Loucy (cell line): ENCODE measurements at regions not wholly inside any gene's neighbourhood (a gene's known extent, or its start where the extent isn't known, plus 50 kb on each side); places are given as distances from the start of the nearest gene placed in this dataset.

ENCODE experiments used
- H2AFZ ChIP-seq: fragments of 200-600 bp; sonication (generic); 2 replicates; pipeline ENCODE4 v1.6.0; 2016; ENCODE audit warnings: antibody characterized with exemption, mild to moderate bottlenecking, low read length, moderate library complexity
- H3F3A ChIP-seq: fragments of 200-600 bp; 2 replicates; pipeline ENCODE4 v1.6.0; 2016; ENCODE audit warnings: antibody characterized with exemption, low read depth, mild to moderate bottlenecking
- H3K27me3 ChIP-seq: fragments of 200-600 bp; sonication (generic); 2 replicates; pipeline ENCODE4 v1.6.1; 2014; ENCODE audit warnings: low read length, mild to moderate bottlenecking; ENCODE audit not compliant: insufficient read depth, poor library complexity, severe bottlenecking
- H3K36me3 ChIP-seq: fragments of 200-600 bp; sonication (generic); 2 replicates; pipeline ENCODE4 v1.6.1; 2016; ENCODE audit warnings: low read length; ENCODE audit not compliant: insufficient read depth
- H3K4me1 ChIP-seq: fragments of 200-600 bp; sonication (generic); 2 replicates; pipeline ENCODE4 v1.5.1; 2014; ENCODE audit warnings: low read length, mild to moderate bottlenecking; ENCODE audit not compliant: insufficient read depth, poor library complexity, severe bottlenecking
- H3K4me2 ChIP-seq: fragments of 200-600 bp; sonication (generic); 2 replicates; pipeline ENCODE4 v1.6.0; 2014; ENCODE audit warnings: antibody characterized with exemption, low read length, low read depth, mild to moderate bottlenecking; ENCODE audit not compliant: poor library complexity, severe bottlenecking
- H3K4me3 ChIP-seq: fragments of 200-600 bp; sonication (generic); 2 replicates; pipeline ENCODE4 v1.5.1; 2014; ENCODE audit warnings: low read length, mild to moderate bottlenecking, mixed read lengths; ENCODE audit not compliant: poor library complexity, severe bottlenecking
- H3K79me2 ChIP-seq: fragments of 200-600 bp; sonication (generic); 2 replicates; pipeline ENCODE4 v1.6.1; 2014; ENCODE audit warnings: low read length; ENCODE audit not compliant: insufficient read depth
- H3K9ac ChIP-seq: fragments of 200-600 bp; sonication (generic); 2 replicates; pipeline ENCODE4 v1.6.0; 2014; ENCODE audit warnings: mild to moderate bottlenecking, low read depth, low read length, moderate library complexity; ENCODE audit not compliant: poor library complexity, severe bottlenecking
- H3K9me2 ChIP-seq: fragments of 200-600 bp; sonication (generic); replicated peaks from 2 replicates; pipeline ENCODE4 v1.6.1; 2016; ENCODE audit warnings: low read depth, low read length, mixed read lengths
- H3K9me3 ChIP-seq: fragments of 200-600 bp; sonication (generic); 2 replicates; pipeline ENCODE4 v1.6.1; 2014; ENCODE audit warnings: mild to moderate bottlenecking, antibody characterized with exemption, low read length, low read depth; ENCODE audit not compliant: insufficient read depth
- H4K20me1 ChIP-seq: fragments of 200-600 bp; sonication (generic); 2 replicates; pipeline ENCODE4 v1.6.0; 2014; ENCODE audit warnings: antibody characterized with exemption, low read length, mild to moderate bottlenecking; ENCODE audit not compliant: insufficient read depth, poor library complexity, severe bottlenecking
- CTCF ChIP-seq: fragments of 200-600 bp; sonication (generic); conservative IDR thresholded peaks from 2 replicates; pipeline ENCODE4 v1.5.1; 2014; ENCODE audit warnings: mild to moderate bottlenecking, antibody characterized with exemption, low read length
- EZH2phosphoT487 ChIP-seq: fragments of 200-600 bp; IDR thresholded peaks from 2 replicates; pipeline ENCODE4 v1.6.1; 2018; ENCODE audit warnings: antibody characterized with exemption, mild to moderate bottlenecking, moderate library complexity, borderline replicate concordance

- Histone ChIP-seq H3K4me1 (peaks cover 13% of the 10 kb centered on the region), H3K9me2 (no peaks in the 10 kb centered on the region), H3F3A (no peaks in the 10 kb centered on the region), H3K9me3 (no peaks in the 10 kb centered on the region), H3K4me2 (no peak overlapping the region), H4K20me1 (no peaks in the 10 kb centered on the region), H3K36me3 (no peaks in the 10 kb centered on the region), H3K79me2 (no peaks in the 10 kb centered on the region), H2AFZ (no peak overlapping the region), H3K4me3 (no peak overlapping the region), H3K9ac (no peak overlapping the region), H3K27me3 (no peaks in the 10 kb centered on the region)
- no peak for TF ChIP-seq EZH2phosphoT487
- no peak for TF ChIP-seq CTCF
Observed at GRCh38 chr11:10375280-10375971, 70.6 kb downstream of the ADM start.

GRCh38 chr11:10376061-10376460 lies 71.2 kb downstream of the ADM start:
- Histone ChIP-seq H3K9me3 (no peaks in the 10 kb centered on the region), H3K4me3 (no peak overlapping the region), H3F3A (no peaks in the 10 kb centered on the region), H3K9me2 (no peaks in the 10 kb centered on the region), H3K9ac (no peak overlapping the region), H3K79me2 (no peaks in the 10 kb centered on the region), H2AFZ (no peak overlapping the region), H3K4me1 (peaks cover 13% of the 10 kb centered on the region), H3K36me3 (no peaks in the 10 kb centered on the region), H3K27me3 (no peaks in the 10 kb centered on the region), H3K4me2 (no peak overlapping the region), H4K20me1 (no peaks in the 10 kb centered on the region)
- TF ChIP-seq EZH2phosphoT487 (no peak), CTCF (no peak)

GRCh38 chr11:10377183-10377582 lies 72.3 kb downstream of the ADM start:
- Histone ChIP-seq H4K20me1 (no peaks in the 10 kb centered on the region), H3K9me2 (no peaks in the 10 kb centered on the region), H3K27me3 (no peaks in the 10 kb centered on the region), H3K9me3 (no peaks in the 10 kb centered on the region), H3K4me2 (no peak overlapping the region), H2AFZ (no peak overlapping the region), H3F3A (no peaks in the 10 kb centered on the region), H3K9ac (no peak overlapping the region), H3K79me2 (no peaks in the 10 kb centered on the region), H3K36me3 (no peaks in the 10 kb centered on the region), H3K4me3 (no peak overlapping the region), H3K4me1 (peaks cover 13% of the 10 kb centered on the region)
- TF ChIP-seq EZH2phosphoT487, result no peak
- TF ChIP-seq CTCF, result no peak
